Astrocyte (in vitro differentiated cells and primary cell): ENCODE measurements at regions not wholly inside any gene's neighbourhood (a gene's known extent, or its start where the extent isn't known, plus 50 kb on each side); places are given as distances from the start of the nearest gene placed in this dataset.
"Not testable (repeated sequence)": the region's sequence is repeated elsewhere in the genome, so short reads cannot be mapped to it uniquely, and the experiment has no call there.

ENCODE experiments used
- DNase-seq: peaks from one replicate; pipeline ENCODE4 v3.0.0-alpha.2; 2010; ENCODE audit warnings: low read depth
- FAIRE-seq: peaks from 2 replicates; lab custom pipeline; 2011; peaks lifted over from hg19 to GRCh38; lab: Jason Lieb, UNC
- H2AFZ ChIP-seq: 2 replicates; pipeline ENCODE4 v1.6.0; 2012; ENCODE audit warnings: low read depth, low read length, inconsistent platforms
- H3K27ac ChIP-seq: 2 replicates; pipeline ENCODE4 v1.5.1; 2011; ENCODE audit warnings: low read depth, low read length, inconsistent platforms
- H3K27me3 ChIP-seq: 2 replicates; pipeline ENCODE4 v1.6.0; 2011; ENCODE audit warnings: low read length, inconsistent platforms; ENCODE audit not compliant: insufficient read depth
- H3K36me3 ChIP-seq: 2 replicates; pipeline ENCODE4 v1.5.1; 2011; ENCODE audit warnings: low read length, inconsistent platforms; ENCODE audit not compliant: insufficient read depth
- H3K4me1 ChIP-seq: 2 replicates; pipeline ENCODE4 v1.5.1; 2011; ENCODE audit warnings: low read length, inconsistent platforms; ENCODE audit not compliant: insufficient read depth
- H3K4me2 ChIP-seq: 2 replicates; pipeline ENCODE4 v1.6.0; 2012; ENCODE audit warnings: low read length, inconsistent platforms
- H3K4me3 ChIP-seq: 2 replicates; pipeline ENCODE4 v1.5.1; 2011; ENCODE audit warnings: low read depth, mild to moderate bottlenecking, low read length, inconsistent platforms; ENCODE audit not compliant: insufficient read depth
- H3K79me2 ChIP-seq: 2 replicates; pipeline ENCODE4 v1.6.0; 2012; ENCODE audit warnings: mild to moderate bottlenecking, low read length, inconsistent platforms; ENCODE audit not compliant: insufficient read depth
- H3K9ac ChIP-seq: 2 replicates; pipeline ENCODE4 v1.6.0; 2012; ENCODE audit warnings: mild to moderate bottlenecking, low read length, inconsistent platforms
- H3K9me3 ChIP-seq: 2 replicates; pipeline ENCODE4 v1.5.1; 2012; ENCODE audit warnings: low read depth, mild to moderate bottlenecking, low read length, inconsistent platforms; ENCODE audit not compliant: insufficient read depth
- H4K20me1 ChIP-seq: 2 replicates; pipeline ENCODE4 v1.6.0; 2012; ENCODE audit warnings: low read length, inconsistent platforms; ENCODE audit not compliant: insufficient read depth
- H3K27ac Mint-ChIP-seq: one replicate; pipeline ENCODE4 v1.8.0; 2021; ENCODE audit warnings: mild to moderate bottlenecking, mixed read lengths; ENCODE audit not compliant: unreplicated experiment
- H3K27me3 Mint-ChIP-seq: one replicate; pipeline ENCODE4 v1.8.0; 2021; ENCODE audit warnings: low read depth, mixed read lengths; ENCODE audit not compliant: unreplicated experiment
- H3K36me3 Mint-ChIP-seq: one replicate; pipeline ENCODE4 v1.8.0; 2021; ENCODE audit warnings: low read depth, mixed read lengths; ENCODE audit not compliant: unreplicated experiment
- H3K4me1 Mint-ChIP-seq: one replicate; pipeline ENCODE4 v1.8.0; 2021; ENCODE audit warnings: low read depth, mixed read lengths; ENCODE audit not compliant: unreplicated experiment
- H3K4me3 Mint-ChIP-seq: one replicate; pipeline ENCODE4 v1.8.0; 2021; ENCODE audit warnings: mild to moderate bottlenecking, moderate library complexity, mixed read lengths; ENCODE audit not compliant: unreplicated experiment
- H3K9me3 Mint-ChIP-seq: one replicate; pipeline ENCODE4 v1.8.0; 2021; ENCODE audit warnings: mild to moderate bottlenecking, mixed read lengths; ENCODE audit not compliant: unreplicated experiment

DNA sequence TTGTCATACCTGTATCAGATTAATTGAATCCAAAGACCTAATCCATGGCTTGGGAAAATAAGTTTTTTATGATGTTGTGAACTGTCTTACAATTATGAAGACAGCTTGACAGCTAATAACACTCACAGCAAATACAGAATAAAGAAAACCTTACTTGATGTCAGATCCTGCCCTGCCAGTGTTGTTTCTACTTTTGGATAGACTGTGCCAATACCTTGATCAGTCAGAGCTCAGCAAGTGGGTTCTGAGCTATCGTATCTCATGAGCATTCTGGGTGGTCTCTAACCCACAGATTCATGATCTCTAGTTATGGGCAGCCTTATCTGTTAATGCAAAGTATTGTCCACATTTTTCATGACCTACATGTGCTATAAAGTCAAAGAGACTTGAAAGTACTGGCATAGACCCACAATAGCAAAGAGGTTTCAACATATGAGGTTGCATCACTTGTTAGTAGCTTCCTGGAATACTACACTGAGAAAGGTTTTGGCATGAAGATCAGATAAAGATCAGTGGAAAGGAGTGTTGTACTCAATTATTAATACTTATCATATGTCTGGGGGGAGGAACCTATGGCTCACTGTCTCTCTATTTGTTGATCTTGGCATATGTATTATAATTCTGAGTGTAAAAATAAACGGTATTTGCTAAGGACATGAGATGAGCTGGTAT lies 250.7 kb downstream of the UBE2NL start:
- H3K27ac Mint-ChIP-seq, H3K9me3 ChIP-seq, H3K9ac ChIP-seq, H3K27ac ChIP-seq, H3K79me2 ChIP-seq, H3K36me3 Mint-ChIP-seq, H3K36me3 ChIP-seq, H2AFZ ChIP-seq, H3K4me3 Mint-ChIP-seq, H4K20me1 ChIP-seq, H3K4me2 ChIP-seq, H3K9me3 Mint-ChIP-seq, H3K27me3 ChIP-seq, H3K4me1 ChIP-seq, DNase-seq, H3K4me1 Mint-ChIP-seq, H3K4me3 ChIP-seq, H3K27me3 Mint-ChIP-seq: not testable (repeated sequence)
- FAIRE-seq = peak; percentile 80

DNA sequence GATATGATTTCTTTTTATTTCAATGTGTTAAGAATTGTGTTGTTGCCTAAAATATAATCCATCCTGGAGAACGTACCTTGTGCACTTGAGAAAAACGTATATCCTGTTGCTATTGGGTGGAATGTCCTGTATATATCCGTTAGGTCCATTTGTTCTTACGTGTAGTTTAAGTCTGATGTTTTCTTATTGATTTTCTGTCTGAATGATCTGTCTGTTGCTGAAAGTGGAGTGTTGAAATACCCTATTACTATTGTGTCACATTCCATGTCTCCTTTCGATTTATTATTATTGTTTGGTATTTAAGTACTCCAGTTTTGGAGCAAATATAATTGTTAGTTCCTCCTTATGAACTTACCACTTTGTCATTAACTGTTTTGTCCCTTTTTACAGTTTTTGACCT lies 270.6 kb downstream of the UBE2NL start:
- not testable (repeated sequence) for H3K9ac ChIP-seq, H3K36me3 Mint-ChIP-seq, H3K9me3 Mint-ChIP-seq, H3K79me2 ChIP-seq, H3K4me2 ChIP-seq, H3K27ac ChIP-seq, H3K27me3 Mint-ChIP-seq, H3K4me1 ChIP-seq, H2AFZ ChIP-seq, DNase-seq, H4K20me1 ChIP-seq, H3K36me3 ChIP-seq, H3K9me3 ChIP-seq, H3K4me3 ChIP-seq, H3K4me3 Mint-ChIP-seq, H3K27ac Mint-ChIP-seq, H3K27me3 ChIP-seq, H3K4me1 Mint-ChIP-seq
- FAIRE-seq = peak; percentile 43

- not testable (repeated sequence) for H3K4me3 Mint-ChIP-seq, H3K36me3 ChIP-seq, H3K79me2 ChIP-seq, H3K4me2 ChIP-seq, H3K9me3 Mint-ChIP-seq, H3K4me1 Mint-ChIP-seq, H2AFZ ChIP-seq, H4K20me1 ChIP-seq, H3K36me3 Mint-ChIP-seq, DNase-seq, H3K9me3 ChIP-seq, H3K4me3 ChIP-seq, H3K4me1 ChIP-seq, H3K27ac ChIP-seq, H3K27ac Mint-ChIP-seq, H3K27me3 Mint-ChIP-seq, H3K9ac ChIP-seq, H3K27me3 ChIP-seq
- FAIRE-seq = peak; percentile 95
Observed at GRCh38 chrX:144185197-144185596, 301.3 kb downstream of the UBE2NL start.

- not testable (repeated sequence) for H3K4me3 ChIP-seq, H3K36me3 Mint-ChIP-seq, H2AFZ ChIP-seq, H3K27me3 ChIP-seq, H4K20me1 ChIP-seq, H3K27me3 Mint-ChIP-seq, H3K4me1 ChIP-seq, DNase-seq, H3K9me3 Mint-ChIP-seq, H3K79me2 ChIP-seq, H3K27ac ChIP-seq, H3K36me3 ChIP-seq, H3K9ac ChIP-seq, H3K4me3 Mint-ChIP-seq, H3K4me2 ChIP-seq, H3K4me1 Mint-ChIP-seq, H3K9me3 ChIP-seq, H3K27ac Mint-ChIP-seq, FAIRE-seq
Observed at GRCh38 chrX:144188489-144188888, 304.6 kb downstream of the UBE2NL start.

DNA sequence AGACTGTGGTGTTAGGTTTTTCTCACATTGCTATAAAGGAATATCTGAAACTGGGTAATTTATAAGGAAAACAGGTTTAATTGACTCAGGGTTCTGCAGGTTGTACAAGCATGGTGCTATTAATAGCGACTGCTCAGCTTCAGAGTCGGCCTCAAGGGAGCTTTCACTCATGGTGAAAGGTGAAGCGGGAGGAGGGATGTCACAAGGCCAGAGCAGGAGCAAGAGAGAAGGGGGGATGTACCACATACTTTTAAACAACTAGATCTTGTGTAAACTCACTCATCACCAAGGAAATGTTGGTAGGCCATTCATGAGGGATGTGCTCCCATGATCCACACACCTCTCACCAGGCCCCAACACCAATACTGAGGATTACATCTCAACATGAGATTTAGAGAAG lies 313.2 kb downstream of the UBE2NL start:
- H3K27ac ChIP-seq, H3K27me3 Mint-ChIP-seq, H3K4me3 Mint-ChIP-seq, H3K36me3 ChIP-seq, H3K9me3 ChIP-seq, H3K9me3 Mint-ChIP-seq, H2AFZ ChIP-seq, H3K4me1 ChIP-seq, H3K27me3 ChIP-seq, H3K27ac Mint-ChIP-seq, H3K4me2 ChIP-seq, H3K36me3 Mint-ChIP-seq, H3K79me2 ChIP-seq, FAIRE-seq, H3K4me1 Mint-ChIP-seq, H3K4me3 ChIP-seq, DNase-seq, H4K20me1 ChIP-seq, H3K9ac ChIP-seq: not testable (repeated sequence)

DNA sequence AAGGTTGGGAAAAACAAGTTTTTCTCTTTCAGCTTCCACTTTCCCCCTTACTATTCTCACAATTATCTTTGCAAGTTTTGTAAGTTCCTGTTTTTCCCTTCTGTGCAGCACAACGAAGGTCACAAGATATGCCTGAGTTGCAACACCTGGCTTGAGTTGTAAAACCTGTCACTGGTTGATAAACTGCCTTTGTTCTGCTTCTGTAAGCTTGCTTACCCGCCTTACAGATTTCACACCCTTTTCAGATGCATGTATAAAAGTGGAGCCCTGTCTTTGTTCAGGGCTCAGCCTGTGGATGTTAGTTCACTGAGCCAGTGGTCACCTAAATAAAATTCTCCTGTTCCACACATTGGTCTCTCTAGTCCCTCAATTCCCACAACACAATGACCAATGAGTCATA lies 318.9 kb downstream of the UBE2NL start:
- H3K27me3 ChIP-seq, H3K27me3 Mint-ChIP-seq, H3K9me3 Mint-ChIP-seq, FAIRE-seq, H3K27ac ChIP-seq, H3K79me2 ChIP-seq, H3K36me3 Mint-ChIP-seq, H3K36me3 ChIP-seq, H3K4me3 ChIP-seq, H3K4me3 Mint-ChIP-seq, H3K9ac ChIP-seq, DNase-seq, H2AFZ ChIP-seq, H3K27ac Mint-ChIP-seq, H3K4me2 ChIP-seq, H3K9me3 ChIP-seq, H4K20me1 ChIP-seq, H3K4me1 ChIP-seq, H3K4me1 Mint-ChIP-seq: not testable (repeated sequence)
